D341Med (cell line): ENCODE measurements at regions not wholly inside any gene's neighbourhood (a gene's known extent, or its start where the extent isn't known, plus 50 kb on each side); places are given as distances from the start of the nearest gene placed in this dataset.

Source experiments
- DNase-seq: peaks from one replicate; pipeline ENCODE4 v3.0.0; 2012; ENCODE audit warnings: low spot score

- DNase-seq: no peak
Measured at GRCh38 chr9:108235609-108236008, 620.2 kb downstream of the ACTL7B start.

- no peak for DNase-seq
Measured at GRCh38 chr9:108234811-108235210, 621.0 kb downstream of the ACTL7B start.

GRCh38 chr9:108225149-108225800 lies 630.5 kb downstream of the ACTL7B start:
- DNase-seq: no peak

DNA sequence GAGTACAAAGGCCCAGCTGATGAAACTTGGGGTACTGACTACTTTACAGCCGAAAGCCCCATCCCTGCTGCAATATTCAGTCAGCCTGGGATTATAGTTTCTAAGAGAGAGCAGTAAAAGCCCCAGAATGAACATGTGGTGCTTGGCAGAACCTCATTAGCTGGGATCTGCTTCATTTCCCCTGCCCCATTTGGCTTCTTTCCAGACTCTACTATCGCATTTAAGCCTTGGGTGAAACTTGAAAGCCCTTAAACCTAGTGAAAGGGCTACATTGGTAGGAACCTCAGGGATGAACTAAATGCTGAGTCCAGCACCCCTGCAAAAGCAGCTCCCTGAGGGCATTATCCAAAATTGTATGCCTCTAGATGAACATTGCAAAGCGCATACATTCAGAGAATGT lies 631.1 kb downstream of the ACTL7B start:
- no peak for DNase-seq

- no peak for DNase-seq
Measured at GRCh38 chr9:108219664-108220063, 636.1 kb downstream of the ACTL7B start.

GRCh38 chr9:108217431-108218349 lies 638.1 kb downstream of the ACTL7B start:
- DNase-seq: no peak

GRCh38 chr9:108213511-108213910 lies 642.3 kb downstream of the ACTL7B start:
- DNase-seq: no peak

DNA sequence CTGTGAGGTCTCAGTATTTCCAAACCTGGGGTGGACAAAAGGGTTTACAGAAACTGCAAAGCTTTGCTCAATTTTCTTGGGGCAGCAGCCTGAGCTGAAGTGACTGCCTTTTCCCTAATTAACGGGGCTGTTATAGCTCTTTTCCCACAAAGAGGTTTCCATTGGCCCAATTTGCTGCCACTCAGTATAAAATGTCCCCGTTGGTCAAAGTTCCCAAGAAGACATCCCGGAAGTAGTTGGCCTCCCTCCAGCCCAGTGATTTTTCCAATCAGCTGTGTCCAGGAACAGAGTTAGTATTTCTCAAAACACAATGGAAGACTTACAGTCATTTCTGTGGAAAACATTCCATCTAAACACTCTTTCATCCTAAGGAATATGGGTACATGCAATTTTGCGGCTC lies 643.6 kb downstream of the ACTL7B start:
- no peak for DNase-seq

DNA sequence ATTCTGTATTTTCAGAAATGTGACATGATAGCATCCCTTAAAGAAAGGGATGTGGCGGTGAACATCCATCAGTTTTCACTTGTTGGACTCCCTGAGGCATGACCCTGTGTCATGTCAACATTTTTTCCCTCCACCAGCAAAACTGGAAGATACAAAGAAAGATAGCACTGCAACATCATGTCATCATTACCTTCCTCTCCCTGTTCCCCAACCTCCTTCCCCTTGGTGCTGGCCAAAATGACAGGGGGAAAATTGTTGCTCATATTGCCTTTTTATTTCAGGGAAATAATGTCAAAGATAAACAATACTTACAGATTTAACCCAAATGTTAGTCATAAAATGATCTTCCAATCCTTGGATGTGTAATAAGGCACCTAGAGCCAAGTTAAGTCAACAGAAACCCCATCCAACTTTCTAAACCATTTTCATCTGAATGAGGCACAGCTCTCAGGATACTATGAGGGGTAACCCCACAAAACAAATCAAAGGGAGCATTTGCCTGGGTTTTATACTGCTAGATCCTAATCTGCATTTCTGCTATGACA lies 644.3 kb downstream of the ACTL7B start:
- DNase-seq: no peak

DNA sequence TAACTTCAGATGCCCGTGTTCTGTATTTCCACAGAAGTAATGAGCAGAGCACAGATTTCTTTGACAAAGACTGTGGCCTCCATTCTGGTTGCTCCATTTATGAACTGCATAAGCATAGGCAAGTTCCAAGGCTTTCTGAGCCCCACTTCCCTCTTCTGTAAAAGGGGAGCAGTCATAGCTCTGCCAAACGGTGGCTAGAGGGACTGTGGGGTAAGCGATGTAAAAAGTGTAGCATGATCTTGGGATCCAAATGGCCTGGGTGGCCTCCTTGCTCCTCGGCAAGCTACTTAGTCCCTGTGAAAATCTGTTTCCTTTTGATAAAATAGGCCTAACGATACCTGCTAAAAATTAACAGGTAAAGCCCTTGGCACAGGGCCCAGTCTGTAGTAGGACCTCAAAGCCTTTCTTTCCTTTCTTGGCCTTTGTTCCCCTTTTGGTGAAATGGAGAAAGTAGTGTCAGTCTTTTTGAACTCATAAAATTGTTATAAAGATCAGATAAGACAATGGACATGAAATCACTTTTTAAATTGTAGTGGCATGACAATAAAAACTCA lies 646.6 kb downstream of the ACTL7B start:
- DNase-seq: no peak

GRCh38 chr9:108207561-108208165 lies 648.1 kb downstream of the ACTL7B start:
- DNase-seq: no peak

DNA sequence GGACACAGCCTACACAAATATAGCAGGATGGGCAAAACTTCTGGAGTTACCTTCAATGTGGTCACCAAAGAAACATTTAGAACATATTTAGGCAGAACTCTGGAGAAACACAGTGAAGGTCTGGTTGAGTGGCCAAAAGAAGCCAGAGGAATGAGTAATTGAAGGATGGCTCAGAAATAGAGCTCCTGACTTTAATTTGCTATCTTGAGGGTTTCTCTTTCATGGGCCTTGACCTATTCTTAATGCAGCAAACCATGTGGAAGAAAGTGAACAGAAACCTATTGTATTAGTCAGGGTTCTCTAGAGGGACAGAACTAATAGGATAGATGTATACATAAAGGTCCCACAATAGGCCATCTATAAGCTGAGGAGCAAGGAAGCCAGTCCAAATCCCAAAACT lies 650.5 kb downstream of the ACTL7B start:
- DNase-seq: no peak

GRCh38 chr9:108197899-108198298 lies 657.9 kb downstream of the ACTL7B start:
- no peak for DNase-seq

- no peak for DNase-seq
Measured at GRCh38 chr9:108197008-108197365, 658.8 kb downstream of the ACTL7B start.

- no peak for DNase-seq
Measured at GRCh38 chr9:108196332-108197007, 659.3 kb downstream of the ACTL7B start.

DNA sequence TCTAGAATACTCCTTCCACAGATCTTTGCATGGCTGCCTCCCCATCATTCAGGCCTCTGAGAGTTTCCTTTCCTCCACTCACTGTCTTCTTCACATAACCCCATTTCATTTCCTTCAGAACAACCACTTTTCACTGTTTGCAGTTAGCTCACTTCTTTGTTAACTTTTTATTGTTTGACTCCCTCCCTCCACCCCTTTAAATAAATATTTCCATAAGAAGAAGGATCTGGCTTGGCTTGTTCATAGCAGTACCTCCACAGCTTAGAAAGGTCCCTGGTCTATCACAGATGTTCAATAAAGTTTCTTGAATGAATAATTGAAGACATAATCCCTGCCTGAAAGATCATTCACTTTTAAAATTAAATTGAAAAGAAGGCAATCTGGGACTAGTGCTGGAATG lies 661.6 kb downstream of the ACTL7B start:
- no peak for DNase-seq

DNA sequence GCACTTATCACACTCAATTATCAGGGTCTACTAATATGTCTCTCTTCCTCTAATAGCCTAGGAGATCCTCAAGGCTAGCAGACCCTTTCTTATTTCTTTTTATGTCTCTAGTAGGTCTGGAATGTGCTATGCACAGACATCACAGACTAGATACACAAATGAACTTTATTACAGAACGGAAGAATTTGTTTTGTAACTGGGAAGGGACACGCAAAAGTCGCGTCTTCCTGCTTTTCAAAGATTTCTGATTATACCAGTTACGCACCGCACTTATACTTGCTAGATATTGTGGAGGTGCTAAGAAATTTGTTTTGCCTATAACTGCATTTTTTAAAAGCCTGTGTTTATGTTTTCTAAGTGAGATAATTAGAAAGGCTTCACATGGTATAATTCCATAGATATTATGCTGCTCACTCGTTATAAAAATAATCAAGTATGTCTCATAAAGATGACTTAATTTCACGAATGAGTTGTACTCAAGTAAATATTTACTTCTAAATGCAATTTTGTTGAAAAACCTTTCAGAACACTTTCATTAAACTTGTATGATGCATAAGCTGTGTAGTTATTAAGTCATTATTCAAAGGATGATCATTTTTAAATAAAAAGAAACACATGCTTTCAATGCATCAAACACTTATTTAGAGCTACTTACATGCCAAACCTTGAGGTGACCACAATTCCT lies 662.6 kb downstream of the ACTL7B start:
- no peak for DNase-seq

DNA sequence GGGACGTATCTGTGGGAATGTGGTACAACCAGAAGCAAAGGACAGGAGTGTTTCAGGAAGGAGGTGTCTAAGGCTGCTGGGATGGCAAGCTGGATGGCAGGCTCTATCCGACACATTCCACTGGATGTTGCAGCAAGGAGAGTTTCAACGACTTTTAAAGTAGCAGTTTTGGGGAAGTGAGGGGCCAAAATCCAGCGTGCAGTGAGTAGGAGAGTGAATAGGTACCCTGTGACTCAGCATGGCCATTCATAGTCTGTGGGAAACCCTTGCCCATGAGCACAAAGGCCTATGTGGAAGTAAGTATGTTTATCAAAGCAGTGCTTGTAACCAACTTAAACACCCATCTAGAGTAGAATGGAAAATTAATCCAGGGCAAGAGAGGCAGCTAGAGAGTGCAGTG lies 664.7 kb downstream of the ACTL7B start:
- DNase-seq: no peak

GRCh38 chr9:108188976-108189375 lies 666.8 kb downstream of the ACTL7B start:
- DNase-seq: no peak

GRCh38 chr9:108188482-108188881 lies 667.3 kb downstream of the ACTL7B start:
- no peak for DNase-seq

DNA sequence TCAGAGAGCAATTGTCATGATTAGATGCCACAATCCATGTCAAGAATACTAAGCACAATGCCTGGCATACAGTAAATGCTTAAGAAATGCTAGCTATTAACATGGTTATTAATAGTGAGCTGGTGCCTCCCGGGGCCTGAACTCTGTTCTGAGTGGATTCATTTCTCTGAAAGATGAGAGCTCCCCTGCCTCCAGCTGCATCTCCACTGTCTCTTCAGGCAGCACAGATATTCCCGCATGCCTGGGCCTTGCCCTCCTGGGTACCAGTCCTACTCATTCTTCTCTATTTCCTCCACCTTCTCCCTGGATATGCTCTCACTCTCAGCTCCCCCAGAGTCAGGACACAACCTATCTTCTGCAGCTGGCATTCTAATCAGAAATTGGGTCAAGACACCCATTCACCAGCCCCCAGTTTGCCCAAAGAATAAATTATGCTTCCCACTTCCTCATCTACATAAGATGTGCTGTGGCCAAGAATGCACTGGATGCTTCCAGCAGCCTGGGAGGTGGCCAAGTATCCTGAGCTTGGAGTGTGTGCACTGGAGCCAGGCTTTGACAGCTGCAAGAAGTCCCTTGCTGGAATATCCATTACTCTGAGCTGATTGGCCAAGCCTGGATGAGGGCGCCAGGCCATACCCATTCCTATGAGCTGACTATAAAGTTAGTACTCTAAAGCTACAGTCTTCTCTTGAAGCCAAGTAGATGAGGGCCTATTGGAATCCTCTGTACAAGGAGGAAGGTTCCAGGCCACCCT lies 669.0 kb downstream of the ACTL7B start:
- no peak for DNase-seq
